MCF 10A (cell line): ENCODE measurements at regions not wholly inside any gene's neighbourhood (a gene's known extent, or its start where the extent isn't known, plus 50 kb on each side); places are given as distances from the start of the nearest gene placed in this dataset.
A peak's percentile ranks its signal among the peaks of the same experiment; 100 is the strongest.

Experiments used
- BruUV-seq: library from RNA; stranded (reverse); fragments of 400-500 nt; replicated peaks from 2 replicates; lab custom pipeline; 2021; lab: Mats Ljungman, UMichigan
- CTCF ChIA-PET: fragments of 300-600 bp; sonication (Branson Sonifier 250); formaldehyde crosslinking; extraction: SDS; loops from one replicate; lab custom pipeline; 2021; ENCODE audit warnings: antibody characterized with exemption, inconsistent platforms; lab: Yijun Ruan, JAX
- POLR2A ChIA-PET: fragments of 300-600, 350-650 bp; sonication (Branson Sonifier 250); formaldehyde crosslinking; extraction: SDS; loops from one replicate; lab custom pipeline; 2020; ENCODE audit warnings: antibody characterized with exemption, inconsistent platforms; lab: Yijun Ruan, JAX
- DNase-seq: peaks from one replicate; pipeline ENCODE4 v3.0.0-alpha.2; 2018; ENCODE audit not compliant: unreplicated experiment
- H3K27ac Mint-ChIP-seq: one replicate; pipeline ENCODE4 v1.8.0; 2022; ENCODE audit warnings: mild to moderate bottlenecking, low read depth, mixed read lengths; ENCODE audit not compliant: unreplicated experiment
- H3K27me3 Mint-ChIP-seq: one replicate; pipeline ENCODE4 v1.8.0; 2022; ENCODE audit warnings: mixed read lengths; ENCODE audit not compliant: insufficient read depth, unreplicated experiment
- H3K36me3 Mint-ChIP-seq: one replicate; pipeline ENCODE4 v1.8.0; 2022; ENCODE audit warnings: mild to moderate bottlenecking, moderate library complexity, mixed read lengths; ENCODE audit not compliant: insufficient read depth, unreplicated experiment
- H3K4me1 Mint-ChIP-seq: one replicate; pipeline ENCODE4 v1.8.0; 2022; ENCODE audit warnings: mixed read lengths; ENCODE audit not compliant: insufficient read depth, unreplicated experiment
- H3K4me3 Mint-ChIP-seq: one replicate; pipeline ENCODE4 v1.8.0; 2022; ENCODE audit warnings: mild to moderate bottlenecking, moderate library complexity, mixed read lengths; ENCODE audit not compliant: unreplicated experiment
- H3K9me3 Mint-ChIP-seq: one replicate; pipeline ENCODE4 v1.8.0; 2022; ENCODE audit warnings: mixed read lengths; ENCODE audit not compliant: unreplicated experiment
- intact Hi-C: fragments of 100-400 bp; cut with micrococcal nuclease; formaldehyde crosslinking; loops from 2 replicates; pipeline ENCODE4 v1.14.1; 2022
- TF ChIP-seq, protein P1 (sequence below): fragments of 200-600 bp; IDR thresholded peaks from one replicate; pipeline ENCODE4 v1.8.0; 2022; ENCODE audit warnings: antibody characterized with exemption, mild to moderate bottlenecking; ENCODE audit not compliant: unreplicated experiment

DNA sequence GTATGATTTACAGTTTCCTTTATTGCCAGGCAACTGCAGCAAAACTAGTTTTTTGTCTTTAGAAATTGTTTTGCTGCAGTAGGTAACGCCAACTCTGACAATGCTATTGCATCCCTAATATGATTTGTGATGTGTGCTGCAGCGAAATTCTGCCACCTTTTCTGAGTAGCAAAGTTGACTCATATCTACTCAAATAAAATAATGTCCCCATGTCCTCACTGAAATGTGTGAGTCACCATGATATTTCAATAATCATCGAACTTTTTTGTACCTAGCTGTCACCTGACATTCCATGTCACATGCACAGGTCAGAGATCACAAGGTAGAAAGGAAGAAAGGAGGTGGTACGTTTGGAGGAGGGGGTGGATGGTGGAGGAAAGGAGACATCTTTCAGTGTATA lies 205.0 kb downstream of the RAD51AP2 start:
- TF ChIP-seq, protein P1, sequence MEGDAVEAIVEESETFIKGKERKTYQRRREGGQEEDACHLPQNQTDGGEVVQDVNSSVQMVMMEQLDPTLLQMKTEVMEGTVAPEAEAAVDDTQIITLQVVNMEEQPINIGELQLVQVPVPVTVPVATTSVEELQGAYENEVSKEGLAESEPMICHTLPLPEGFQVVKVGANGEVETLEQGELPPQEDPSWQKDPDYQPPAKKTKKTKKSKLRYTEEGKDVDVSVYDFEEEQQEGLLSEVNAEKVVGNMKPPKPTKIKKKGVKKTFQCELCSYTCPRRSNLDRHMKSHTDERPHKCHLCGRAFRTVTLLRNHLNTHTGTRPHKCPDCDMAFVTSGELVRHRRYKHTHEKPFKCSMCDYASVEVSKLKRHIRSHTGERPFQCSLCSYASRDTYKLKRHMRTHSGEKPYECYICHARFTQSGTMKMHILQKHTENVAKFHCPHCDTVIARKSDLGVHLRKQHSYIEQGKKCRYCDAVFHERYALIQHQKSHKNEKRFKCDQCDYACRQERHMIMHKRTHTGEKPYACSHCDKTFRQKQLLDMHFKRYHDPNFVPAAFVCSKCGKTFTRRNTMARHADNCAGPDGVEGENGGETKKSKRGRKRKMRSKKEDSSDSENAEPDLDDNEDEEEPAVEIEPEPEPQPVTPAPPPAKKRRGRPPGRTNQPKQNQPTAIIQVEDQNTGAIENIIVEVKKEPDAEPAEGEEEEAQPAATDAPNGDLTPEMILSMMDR = no peak
- intact Hi-C loops = loop anchor here (5.0 kb wide), 1 partner anchor 359 kb away; no protein-coding TSS in a partner anchor
- Mint-ChIP-seq H3K36me3 (no peaks in the 10 kb centered on the region), H3K4me3 (no peak overlapping the region), H3K4me1 (no peaks in the 10 kb centered on the region), H3K27me3 (no peaks in the 10 kb centered on the region), H3K27ac (no peak overlapping the region), H3K9me3 (no peaks in the 10 kb centered on the region)
- ChIA-PET CTCF (interaction anchor here (0.6 kb wide), 1 partner anchor 229 kb away, joined by 3 read pairs; no protein-coding TSS in a partner anchor), POLR2A (no interaction called here)
- no TSS peak for BruUV-seq
- DNase-seq = no peak

DNA sequence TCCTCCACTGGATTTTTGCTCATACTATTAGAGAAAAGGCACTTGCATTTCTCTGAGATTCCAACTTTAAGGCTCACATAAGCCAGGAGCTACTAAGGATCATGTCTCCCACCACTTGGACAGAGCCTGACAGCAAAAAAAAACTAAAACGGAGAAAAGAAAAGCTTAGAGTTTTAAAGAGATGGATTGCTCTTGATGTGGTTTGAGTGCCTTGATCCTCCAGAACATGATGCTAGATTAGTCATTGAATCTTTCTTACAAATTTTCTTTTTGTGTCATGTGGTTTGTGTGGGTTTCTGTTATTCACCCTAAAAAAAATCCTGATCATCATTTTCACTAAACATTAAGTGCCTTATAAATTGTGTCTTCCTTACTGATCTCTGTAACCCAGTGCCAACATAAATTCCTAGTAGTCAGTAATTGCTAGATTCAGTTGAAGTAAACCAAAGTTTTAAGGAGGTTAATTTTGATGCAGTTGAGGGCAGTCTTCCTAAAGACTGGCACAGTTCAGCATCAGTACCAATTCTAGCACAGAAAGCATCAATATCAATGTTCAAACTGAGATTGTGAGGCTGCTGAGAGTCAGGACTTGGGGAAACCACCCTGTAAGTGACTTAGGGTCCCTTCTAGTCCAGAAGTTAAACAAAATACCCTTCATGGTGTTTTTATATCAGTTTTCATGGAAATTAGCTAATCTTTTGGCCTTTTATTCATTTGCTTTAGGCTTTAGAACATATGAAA lies 206.3 kb downstream of the RAD51AP2 start:
- ChIA-PET POLR2A (no interaction called here), CTCF (interaction anchor here (0.6 to 6.5 kb wide), 6 partner anchors 10 to 698 kb away, joined by 3 to 160 read pairs (median 9); no protein-coding TSS in a partner anchor)
- TF ChIP-seq, protein P1 = no peak
- intact Hi-C loops = loop anchor here (5.0 kb wide), 1 partner anchor 360 kb away; no protein-coding TSS in a partner anchor
- no peak for DNase-seq
- no peak overlapping the region for H3K4me3 Mint-ChIP-seq
- no peaks in the 10 kb centered on the region for H3K9me3 Mint-ChIP-seq
- no TSS peak for BruUV-seq
- no peak overlapping the region for H3K27ac Mint-ChIP-seq
- H3K27me3 Mint-ChIP-seq = no peaks in the 10 kb centered on the region
- H3K36me3 Mint-ChIP-seq = no peaks in the 10 kb centered on the region
- no peaks in the 10 kb centered on the region for H3K4me1 Mint-ChIP-seq

DNA sequence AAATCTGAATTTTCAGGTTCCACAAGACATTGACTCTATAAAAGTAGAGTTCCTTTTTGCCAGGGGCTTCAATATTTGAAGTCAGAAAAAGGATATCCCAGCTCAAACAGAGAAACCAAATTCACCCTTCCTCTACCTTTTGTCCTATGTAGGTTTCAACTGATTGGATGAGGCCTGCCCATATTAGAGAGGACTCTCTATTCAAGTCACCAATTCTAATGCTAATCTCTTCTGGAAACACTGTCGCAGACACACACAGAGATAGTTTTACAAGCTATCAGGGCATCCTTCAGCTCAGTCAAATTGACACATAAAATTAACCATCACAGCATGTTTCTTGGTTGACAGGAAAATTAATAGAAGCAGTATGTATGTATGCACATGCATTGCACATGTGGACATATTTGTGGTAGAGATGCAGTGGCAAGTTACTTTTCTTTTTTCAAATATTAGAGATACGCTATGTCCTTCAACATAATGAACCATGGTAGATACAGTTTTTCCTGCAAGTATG lies 207.1 kb downstream of the RAD51AP2 start:
- no peaks in the 10 kb centered on the region for H3K4me1 Mint-ChIP-seq
- H3K9me3 Mint-ChIP-seq = no peaks in the 10 kb centered on the region
- DNase-seq = no peak
- no TSS peak for BruUV-seq
- ChIA-PET CTCF (interaction anchor here (0.5 to 6.5 kb wide), 15 partner anchors 9 to 697 kb away, joined by 3 to 160 read pairs (median 8); no protein-coding TSS in a partner anchor), POLR2A (no interaction called here)
- no peak overlapping the region for H3K27ac Mint-ChIP-seq
- H3K36me3 Mint-ChIP-seq = no peaks in the 10 kb centered on the region
- H3K27me3 Mint-ChIP-seq = no peaks in the 10 kb centered on the region
- TF ChIP-seq, protein P1 = no peak
- H3K4me3 Mint-ChIP-seq = no peak overlapping the region
- intact Hi-C loops = loop anchor here (5.0 kb wide), 1 partner anchor 361 kb away; no protein-coding TSS in a partner anchor

DNA sequence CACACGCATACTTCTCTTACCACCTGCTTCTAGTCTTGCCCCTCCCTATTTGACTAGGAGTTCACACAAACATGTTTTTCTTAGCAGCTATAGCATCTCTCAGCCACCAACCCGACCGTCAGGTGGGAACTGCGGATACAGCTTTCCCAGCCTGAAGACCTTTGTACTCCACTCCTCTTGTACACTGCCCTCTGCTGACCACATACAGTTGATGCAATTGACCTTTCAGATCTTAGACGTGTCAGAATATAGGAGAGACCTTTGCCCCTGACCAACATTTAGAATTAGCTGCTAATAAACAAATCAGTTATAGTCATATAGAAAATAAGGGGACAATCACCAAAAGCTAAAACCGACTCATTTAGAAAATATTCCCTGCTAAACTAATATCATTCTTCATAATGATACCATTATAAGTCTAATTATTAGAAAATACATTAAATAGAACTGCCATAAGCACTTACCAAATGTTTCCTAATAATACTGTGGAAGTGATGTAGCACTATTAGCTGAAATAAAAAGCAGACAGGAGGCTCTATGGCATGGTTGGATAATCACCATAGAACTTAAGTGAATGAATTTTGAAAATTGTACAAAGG lies 208.4 kb downstream of the RAD51AP2 start:
- H3K27ac Mint-ChIP-seq = no peak overlapping the region
- no peaks in the 10 kb centered on the region for H3K27me3 Mint-ChIP-seq
- TF ChIP-seq, protein P1 = peak; percentile 80
- H3K4me3 Mint-ChIP-seq = no peak overlapping the region
- DNase-seq = peak; percentile 83
- no peaks in the 10 kb centered on the region for H3K9me3 Mint-ChIP-seq
- intact Hi-C loops = loop anchor here (1.0 to 10.0 kb wide), 4 partner anchors 139 to 537 kb away; partner anchors contain the start of gene VSNL1
- ChIA-PET POLR2A (interaction anchor here (1.2 to 1.4 kb wide), 2 partner anchors 536 to 538 kb away, joined by 3 to 4 read pairs; no protein-coding TSS in a partner anchor), CTCF (interaction anchor here (0.5 to 6.5 kb wide), 64 partner anchors 8 to 1511 kb away, joined by 3 to 160 read pairs (median 4); partner anchors contain the start of gene RAD51AP2)
- H3K4me1 Mint-ChIP-seq = no peaks in the 10 kb centered on the region
- BruUV-seq = no TSS peak
- H3K36me3 Mint-ChIP-seq = no peaks in the 10 kb centered on the region
